ENCODE measurements at regions not wholly inside any gene's neighbourhood (a gene's known extent, or its start where the extent isn't known, plus 50 kb on each side); places are given as distances from the start of the nearest gene placed in this dataset.

GRCh38 chr3:98968824-98969223 lies 67.3 kb upstream of the DCBLD2 start:
- TF ChIP-seq CTCF (IDR thresholded peaks at IDR 0.05; ENCODE audit: insufficient read depth, low read length, poor library complexity, severe bottlenecking) (no peak), EZH2phosphoT487 (conservative IDR thresholded peaks at IDR 0.05; ENCODE audit: low read length) (no peak)

Measured in SU-DHL-6 (cell line).